ENCODE measurements at regions not wholly inside any gene's neighbourhood (a gene's known extent, or its start where the extent isn't known, plus 50 kb on each side); places are given as distances from the start of the nearest gene placed in this dataset.

- Histone ChIP-seq H3K9me3 (ENCODE audit: insufficient read depth, low read length) (no peaks in the 10 kb centered on the region), H3K79me2 (ENCODE audit: insufficient read depth, low read length) (no peaks in the 10 kb centered on the region), H3F3A (ENCODE audit: insufficient read depth) (no peaks in the 10 kb centered on the region), H2AFZ (ENCODE audit: low read depth, low read length, severe bottlenecking) (no peak overlapping the region), H4K20me1 (ENCODE audit: low read depth, low read length) (no peaks in the 10 kb centered on the region), H3K4me3 (ENCODE audit: insufficient read depth, low read length, poor library complexity, severe bottlenecking) (no peak overlapping the region), H3K27me3 (ENCODE audit: low read length) (no peaks in the 10 kb centered on the region), H3K27ac (ENCODE audit: low read depth, low read length) (no peak overlapping the region), H3K9ac (ENCODE audit: low read length) (no peak overlapping the region), H3K36me3 (ENCODE audit: low read length) (no peaks in the 10 kb centered on the region), H3K4me2 (ENCODE audit: low read depth, low read length, poor library complexity, severe bottlenecking) (no peak overlapping the region), H3K9me2 (replicated peaks; ENCODE audit: insufficient read depth, low read length) (no peaks in the 10 kb centered on the region)
- no peak for TF ChIP-seq CTCF (IDR thresholded peaks at IDR 0.05; ENCODE audit: insufficient read depth, low read length, poor library complexity, severe bottlenecking)
- no peak for TF ChIP-seq EZH2phosphoT487 (conservative IDR thresholded peaks at IDR 0.05; ENCODE audit: low read length)
These were observed 75.1 kb upstream of the SLC6A11 start for GRCh38 chr3:10740954-10741353.

- Histone ChIP-seq H3K9ac (ENCODE audit: low read length) (no peak overlapping the region), H3K27me3 (ENCODE audit: low read length) (no peaks in the 10 kb centered on the region), H3K4me2 (ENCODE audit: low read depth, low read length, poor library complexity, severe bottlenecking) (no peak overlapping the region), H3K4me3 (ENCODE audit: insufficient read depth, low read length, poor library complexity, severe bottlenecking) (no peak overlapping the region), H3K36me3 (ENCODE audit: low read length) (no peaks in the 10 kb centered on the region), H3K9me3 (ENCODE audit: insufficient read depth, low read length) (no peaks in the 10 kb centered on the region), H4K20me1 (ENCODE audit: low read depth, low read length) (no peaks in the 10 kb centered on the region), H3F3A (ENCODE audit: insufficient read depth) (no peaks in the 10 kb centered on the region), H3K9me2 (replicated peaks; ENCODE audit: insufficient read depth, low read length) (no peaks in the 10 kb centered on the region), H2AFZ (ENCODE audit: low read depth, low read length, severe bottlenecking) (no peak overlapping the region), H3K27ac (ENCODE audit: low read depth, low read length) (no peak overlapping the region), H3K79me2 (ENCODE audit: insufficient read depth, low read length) (no peaks in the 10 kb centered on the region)
- TF ChIP-seq EZH2phosphoT487 (conservative IDR thresholded peaks at IDR 0.05; ENCODE audit: low read length) (no peak), CTCF (IDR thresholded peaks at IDR 0.05; ENCODE audit: insufficient read depth, low read length, poor library complexity, severe bottlenecking) (no peak)
These were observed 73.9 kb upstream of the SLC6A11 start for GRCh38 chr3:10741891-10742671.

- H3K27ac ChIP-seq (ENCODE audit: low read depth, low read length): no peak overlapping the region
- H3K9me3 ChIP-seq (ENCODE audit: insufficient read depth, low read length): no peaks in the 10 kb centered on the region
- no peaks in the 10 kb centered on the region for H3K27me3 ChIP-seq (ENCODE audit: low read length)
- no peak for TF ChIP-seq EZH2phosphoT487 (conservative IDR thresholded peaks at IDR 0.05; ENCODE audit: low read length)
- no peak for TF ChIP-seq CTCF (IDR thresholded peaks at IDR 0.05; ENCODE audit: insufficient read depth, low read length, poor library complexity, severe bottlenecking)
- H3F3A ChIP-seq (ENCODE audit: insufficient read depth): no peaks in the 10 kb centered on the region
- no peaks in the 10 kb centered on the region for H3K9me2 ChIP-seq (replicated peaks; ENCODE audit: insufficient read depth, low read length)
- no peaks in the 10 kb centered on the region for H4K20me1 ChIP-seq (ENCODE audit: low read depth, low read length)
- H3K79me2 ChIP-seq (ENCODE audit: insufficient read depth, low read length): no peaks in the 10 kb centered on the region
- no peak overlapping the region for H2AFZ ChIP-seq (ENCODE audit: low read depth, low read length, severe bottlenecking)
- H3K4me2 ChIP-seq (ENCODE audit: low read depth, low read length, poor library complexity, severe bottlenecking): no peak overlapping the region
- no peak overlapping the region for H3K4me3 ChIP-seq (ENCODE audit: insufficient read depth, low read length, poor library complexity, severe bottlenecking)
- no peak overlapping the region for H3K9ac ChIP-seq (ENCODE audit: low read length)
- no peaks in the 10 kb centered on the region for H3K36me3 ChIP-seq (ENCODE audit: low read length)
These were observed 72.5 kb upstream of the SLC6A11 start for GRCh38 chr3:10743366-10744097.

Data from SU-DHL-6 (cell line).